ENCODE measurements at regions not wholly inside any gene's neighbourhood (a gene's known extent, or its start where the extent isn't known, plus 50 kb on each side); places are given as distances from the start of the nearest gene placed in this dataset.

DNA sequence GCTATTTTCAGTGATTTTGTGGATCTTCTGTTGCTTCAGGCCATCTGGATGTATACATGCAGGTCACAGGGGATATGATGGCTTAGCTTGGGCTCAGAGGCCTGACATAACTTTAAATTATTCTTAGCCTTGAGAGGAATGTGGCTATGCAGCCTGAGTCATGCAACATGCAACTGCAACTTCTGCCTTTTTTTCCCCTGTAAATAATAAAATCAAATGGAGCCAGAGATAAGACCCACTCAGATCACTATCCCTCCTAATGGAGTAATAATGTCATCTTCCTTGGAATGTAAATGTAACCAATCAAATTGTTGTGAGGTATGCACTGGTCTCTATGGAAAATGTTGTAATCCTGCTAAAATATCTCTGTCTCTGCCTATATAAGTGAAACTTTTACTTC is 54.9 kb downstream of the MAGEB17 start:
- DNase-seq (ENCODE audit: low spot score) = no peak

DNA sequence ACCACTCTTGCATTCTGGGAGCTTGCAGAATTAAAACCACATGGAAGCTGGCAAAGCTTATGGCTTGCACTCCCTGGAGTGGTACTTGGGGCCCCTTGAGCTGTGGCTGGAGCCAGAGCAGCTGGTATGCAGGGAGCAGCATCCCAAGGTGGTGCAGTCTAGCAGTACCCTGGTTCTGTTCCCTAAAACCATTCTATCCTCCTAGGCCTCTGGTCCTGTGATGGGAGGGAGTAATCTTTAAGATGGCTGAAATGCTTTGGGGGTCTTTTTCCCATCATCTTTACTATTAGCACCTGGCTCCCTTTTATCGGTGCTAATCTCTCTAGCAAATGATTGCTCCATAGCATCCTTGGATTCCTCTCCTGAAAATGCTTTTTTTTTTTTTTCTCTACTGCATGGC is 56.1 kb downstream of the MAGEB17 start:
- DNase-seq (ENCODE audit: low spot score) = no peak

DNA sequence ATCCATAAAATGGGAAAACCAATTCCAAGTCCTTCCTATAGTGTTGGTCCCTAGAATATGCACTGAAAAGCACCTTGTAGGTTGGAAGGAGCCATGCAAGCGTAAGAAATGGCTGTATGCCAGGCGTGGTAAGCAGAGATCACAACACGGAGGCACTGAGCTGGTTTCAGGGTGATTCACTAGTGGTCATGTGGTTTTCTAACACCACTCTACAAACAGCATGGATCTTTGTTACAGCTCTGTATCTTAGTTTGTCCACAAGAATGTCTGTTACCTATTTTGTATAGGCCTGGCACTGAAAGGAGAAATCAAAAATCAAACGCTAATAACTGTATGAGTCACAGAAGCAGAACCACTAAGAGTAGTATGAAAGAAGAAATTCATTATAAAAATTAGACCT is 71.9 kb downstream of the MAGEB17 start:
- DNase-seq (ENCODE audit: low spot score) = no peak

DNA sequence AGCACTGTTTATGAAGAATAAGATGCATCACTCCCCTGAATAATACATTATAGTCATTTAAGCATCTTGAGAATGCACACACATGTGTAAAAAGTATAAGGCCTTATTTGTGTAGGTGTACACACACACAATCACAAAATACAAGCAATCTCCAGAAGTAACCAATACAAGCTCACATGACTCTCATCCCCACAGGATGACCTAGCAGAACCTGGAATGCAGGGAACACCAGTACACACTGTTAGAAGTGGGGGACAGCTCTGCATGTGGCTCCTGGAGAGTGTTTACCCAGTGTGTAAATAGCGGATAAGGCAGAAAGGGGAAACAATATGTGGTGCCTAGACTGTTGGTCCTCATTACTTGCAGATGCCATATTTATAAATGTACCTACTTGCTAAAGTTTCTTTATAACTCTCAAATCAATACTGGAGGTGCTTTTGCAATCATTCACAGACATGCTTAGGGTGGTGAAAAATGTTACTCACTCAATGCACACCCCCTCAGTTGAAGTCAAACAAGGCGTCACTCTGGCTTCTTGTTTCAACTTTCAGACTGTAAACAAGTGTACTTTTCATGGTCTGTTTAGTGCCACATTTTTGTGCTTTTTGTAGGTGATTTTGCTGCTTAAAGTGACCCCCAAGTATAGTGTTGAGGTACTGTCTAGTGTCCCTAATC is 73.1 kb downstream of the MAGEB17 start:
- DNase-seq (ENCODE audit: low spot score) = no peak

GRCh38 chrX:16240968-16241367 is 73.7 kb downstream of the MAGEB17 start:
- no peak for DNase-seq (ENCODE audit: low spot score)

- DNase-seq (ENCODE audit: low spot score) = no peak
Measured at GRCh38 chrX:16250296-16250695, 83.0 kb downstream of the MAGEB17 start.

DNA sequence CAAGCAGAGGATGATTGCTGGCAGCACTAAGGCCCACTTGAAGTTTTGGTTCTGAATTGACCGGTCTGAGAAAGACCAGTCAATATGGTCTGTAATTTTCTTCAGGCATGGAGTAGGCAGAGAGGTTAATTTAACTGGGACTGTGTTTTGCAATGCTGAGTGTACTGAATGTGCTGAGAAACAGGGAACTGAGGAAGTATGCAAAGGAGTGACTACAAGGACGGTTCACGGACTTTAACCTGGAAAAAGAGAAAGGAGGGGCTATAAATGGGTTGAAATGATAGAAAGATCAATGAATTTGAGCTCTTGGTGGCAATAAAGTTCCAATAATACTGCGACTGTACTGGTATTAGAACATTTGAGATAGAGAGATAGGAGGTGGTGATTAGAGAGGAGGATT is 84.5 kb downstream of the MAGEB17 start:
- DNase-seq (ENCODE audit: low spot score) = no peak

DNA sequence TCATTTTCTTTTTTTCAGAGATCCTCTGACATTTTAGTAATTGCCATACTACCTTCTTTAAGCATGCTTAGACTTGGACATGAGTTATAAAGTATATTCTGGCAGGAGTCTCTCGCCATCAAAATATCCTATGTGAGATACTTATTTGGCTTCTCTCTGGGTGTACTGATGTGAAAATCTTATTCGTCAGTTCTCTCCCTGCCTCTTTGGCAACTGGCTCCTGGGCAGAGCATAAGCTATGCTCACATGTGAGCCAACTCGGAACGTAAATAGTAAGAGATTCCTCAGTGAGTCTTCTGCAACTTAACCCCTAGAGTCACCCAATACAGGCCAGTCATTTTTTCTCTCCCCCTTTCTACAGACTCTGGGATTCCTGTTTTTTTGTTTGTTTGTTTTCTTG is 91.6 kb downstream of the MAGEB17 start:
- no peak for DNase-seq (ENCODE audit: low spot score)

GRCh38 chrX:16267431-16267830 is 100.2 kb downstream of the MAGEB17 start:
- no peak for DNase-seq (ENCODE audit: low spot score)

DNA sequence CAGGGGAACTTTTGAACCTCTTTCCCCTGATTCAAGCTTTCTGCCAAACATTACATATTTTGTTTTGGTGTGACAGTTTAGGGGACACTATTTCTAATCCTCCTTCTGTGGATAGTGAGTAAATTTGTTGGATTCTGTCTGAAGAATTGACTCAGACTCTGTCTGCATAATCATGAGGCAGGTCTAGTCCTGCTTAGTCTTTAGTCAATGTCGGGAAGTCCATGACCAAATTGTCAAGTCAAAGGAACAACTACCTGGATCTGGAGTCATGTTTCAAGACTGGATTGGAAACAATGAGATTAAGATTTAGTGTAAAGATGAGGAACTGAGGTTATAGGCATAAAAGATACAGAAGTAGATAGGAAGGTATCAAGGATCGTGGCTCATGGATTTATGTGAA is 100.9 kb downstream of the MAGEB17 start:
- DNase-seq (ENCODE audit: low spot score) = no peak

GRCh38 chrX:16278927-16279326 is 111.6 kb downstream of the MAGEB17 start:
- no peak for DNase-seq (ENCODE audit: low spot score)

DNA sequence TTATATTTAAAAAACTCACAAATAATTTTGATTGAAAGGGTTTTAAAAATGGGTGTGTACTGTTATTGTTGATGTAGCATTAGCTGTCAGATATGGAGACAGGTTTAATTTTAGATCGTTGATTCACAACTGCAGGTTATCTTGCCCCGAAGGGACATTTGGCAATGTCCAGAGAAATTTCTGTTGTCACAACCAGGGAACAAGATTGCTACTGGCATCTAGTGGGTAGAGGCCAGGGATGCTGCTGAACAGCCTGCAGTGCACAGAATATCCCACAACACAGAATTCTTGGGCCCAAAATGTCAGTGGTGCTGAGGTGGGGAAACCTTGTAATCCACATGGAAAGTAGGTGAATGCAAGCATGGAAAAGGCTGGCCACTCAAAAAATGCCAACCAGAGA is 114.9 kb downstream of the MAGEB17 start:
- DNase-seq (ENCODE audit: low spot score) = no peak

DNA sequence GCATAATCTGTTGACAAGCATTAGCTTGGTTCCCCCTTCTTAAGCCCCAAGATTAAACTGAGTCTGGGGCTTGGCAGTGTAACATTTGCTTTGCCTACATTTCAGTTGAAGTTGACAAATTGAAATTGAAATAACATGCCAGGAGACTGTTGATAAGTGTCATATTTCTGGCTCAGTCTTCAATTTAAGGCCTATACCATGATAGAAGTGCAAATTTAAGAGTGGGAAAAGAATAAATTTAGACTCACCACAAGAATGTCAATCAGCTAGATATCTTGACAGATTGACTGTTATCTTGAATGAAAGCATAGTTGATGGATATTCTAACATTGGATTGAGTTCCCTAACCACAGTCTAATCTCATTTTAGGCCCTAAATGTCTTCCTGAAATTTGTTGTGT is 117.6 kb downstream of the MAGEB17 start:
- no peak for DNase-seq (ENCODE audit: low spot score)

GRCh38 chrX:16290997-16291396 is 123.7 kb downstream of the MAGEB17 start:
- no peak for DNase-seq (ENCODE audit: low spot score)

DNA sequence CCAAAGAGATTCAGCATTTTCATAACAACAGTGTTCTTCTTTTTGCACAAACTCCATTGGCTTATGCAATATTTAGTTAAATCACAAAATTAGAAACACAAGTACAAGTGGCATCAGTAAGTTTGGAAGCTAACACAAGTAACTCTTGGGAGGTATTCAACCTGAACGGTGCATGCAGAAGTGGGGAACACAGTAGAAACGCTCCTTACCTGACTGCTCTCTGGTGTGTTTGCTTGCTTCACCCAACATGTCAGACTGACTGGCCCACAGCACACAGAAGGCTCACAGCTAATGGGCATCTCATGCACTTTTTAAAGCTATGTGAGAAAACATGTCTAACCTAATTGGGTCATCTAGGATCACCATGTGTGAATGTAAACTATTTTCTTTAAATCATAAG is 133.6 kb downstream of the MAGEB17 start:
- no peak for DNase-seq (ENCODE audit: low spot score)

- DNase-seq (ENCODE audit: low spot score) = no peak
Measured at GRCh38 chrX:16304751-16305150, 137.5 kb downstream of the MAGEB17 start.

DNA sequence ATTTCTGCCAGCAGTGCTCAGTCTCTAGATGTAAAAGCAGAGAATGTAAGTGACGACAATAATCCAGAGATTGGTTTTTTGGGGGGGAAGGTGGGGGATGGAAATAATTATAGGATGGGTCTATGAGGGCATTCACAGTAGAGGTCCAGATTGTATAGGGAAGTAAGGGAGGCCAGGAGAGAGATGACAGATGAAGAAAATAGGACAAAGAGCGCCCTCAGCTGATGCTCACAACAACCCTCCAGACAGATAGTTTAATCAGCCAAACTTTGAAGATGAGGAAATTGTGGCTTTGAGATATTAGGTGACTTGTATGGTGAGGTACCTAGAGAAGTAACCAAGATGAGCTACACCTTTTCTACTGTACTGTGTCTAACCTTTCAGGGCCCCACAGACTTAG is 137.9 kb downstream of the MAGEB17 start:
- no peak for DNase-seq (ENCODE audit: low spot score)

- DNase-seq (ENCODE audit: low spot score) = no peak
Measured at GRCh38 chrX:16307950-16308349, 140.7 kb downstream of the MAGEB17 start.

DNA sequence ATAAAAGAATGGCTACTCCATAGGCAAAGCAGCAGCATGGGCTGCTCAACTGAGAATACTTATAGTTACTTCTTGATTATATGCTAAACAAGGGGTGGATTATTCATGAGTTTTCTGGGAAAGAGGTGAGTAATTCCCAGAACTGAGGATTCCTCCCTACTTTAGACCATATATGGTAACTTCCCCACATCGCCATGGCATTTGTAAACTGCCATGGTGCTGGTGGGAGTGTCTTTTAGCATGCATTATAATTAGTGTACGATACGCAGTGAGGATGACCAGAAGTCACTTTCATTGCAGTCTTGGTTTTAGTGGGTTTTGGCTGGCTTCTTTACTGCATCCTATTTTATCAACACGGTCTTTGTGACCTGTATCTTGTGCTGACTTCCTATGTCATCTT is 141.5 kb downstream of the MAGEB17 start:
- DNase-seq (ENCODE audit: low spot score) = no peak

DNA sequence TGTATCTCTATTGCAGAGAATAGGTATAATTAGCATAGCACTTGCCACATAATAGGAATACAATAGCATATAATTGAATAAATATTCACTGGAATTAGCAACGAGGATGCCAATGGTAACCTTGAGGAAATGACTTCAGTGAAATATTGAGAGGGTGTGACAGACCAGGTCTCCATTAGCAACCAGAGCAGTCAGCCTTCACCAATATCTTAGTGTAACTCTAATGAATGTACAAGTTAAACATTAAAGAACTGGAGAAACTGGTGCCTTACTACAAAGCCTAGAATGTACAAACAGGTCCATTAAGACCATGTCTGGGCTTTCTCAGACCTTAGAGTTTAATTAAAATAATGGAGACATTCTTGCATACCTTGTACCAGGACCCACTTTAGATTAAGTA is 143.0 kb downstream of the MAGEB17 start:
- no peak for DNase-seq (ENCODE audit: low spot score)

- DNase-seq (ENCODE audit: low spot score) = no peak
Measured at GRCh38 chrX:16311671-16312070, 144.4 kb downstream of the MAGEB17 start.

GRCh38 chrX:16312761-16313623 is 145.7 kb downstream of the MAGEB17 start:
- no peak for DNase-seq (ENCODE audit: low spot score)

DNA sequence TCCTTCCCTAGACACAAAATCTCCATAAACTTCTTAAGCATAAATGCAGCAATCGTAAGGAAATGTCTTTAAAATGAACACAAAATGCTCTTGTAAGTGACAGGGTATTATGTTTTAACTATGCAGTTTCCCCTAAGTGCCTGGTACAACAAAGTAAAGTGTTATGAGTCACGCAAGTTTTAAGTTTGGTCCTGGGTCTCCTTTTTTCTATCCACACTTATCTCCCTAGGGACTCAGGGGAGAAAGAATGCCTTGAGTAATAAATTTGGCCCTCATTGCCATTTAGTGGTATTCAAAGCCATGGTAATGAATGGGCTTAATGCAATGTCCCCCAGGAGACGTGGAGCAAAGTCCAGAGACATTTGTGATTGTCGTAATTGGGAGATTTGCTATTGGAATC is 149.1 kb downstream of the MAGEB17 start:
- DNase-seq (ENCODE audit: low spot score) = no peak

GRCh38 chrX:16319929-16320328 is 152.6 kb downstream of the MAGEB17 start:
- no peak for DNase-seq (ENCODE audit: low spot score)

Data from HuH-7.5 (cell line).